ENCODE measurements at regions not wholly inside any gene's neighbourhood (a gene's known extent, or its start where the extent isn't known, plus 50 kb on each side); places are given as distances from the start of the nearest gene placed in this dataset.

GRCh38 chr12:123051556-123051955, 71.1 kb downstream of the ARL6IP4 start:
- TF ChIP-seq ZNF331 (CRISPR knock-in tag; IDR thresholded peaks at IDR 0.05; ENCODE audit: low read depth) (no peak), REST (IDR thresholded peaks at IDR 0.05; ENCODE audit: unreplicated experiment) (no peak), POLR2AphosphoS5 (IDR thresholded peaks at IDR 0.05; ENCODE audit: low read depth) (no peak), EZH2 (IDR thresholded peaks at IDR 0.05; ENCODE audit: low read depth, unreplicated experiment) (no peak), JUNB (IDR thresholded peaks at IDR 0.05; ENCODE audit: unreplicated experiment) (no peak), NANOG (IDR thresholded peaks at IDR 0.05; ENCODE audit: borderline replicate concordance) (no peak), CREB1 (CRISPR knock-in tag; IDR thresholded peaks at IDR 0.05; ENCODE audit: low read depth) (no peak)
- TF ChIP-seq, protein P1, sequence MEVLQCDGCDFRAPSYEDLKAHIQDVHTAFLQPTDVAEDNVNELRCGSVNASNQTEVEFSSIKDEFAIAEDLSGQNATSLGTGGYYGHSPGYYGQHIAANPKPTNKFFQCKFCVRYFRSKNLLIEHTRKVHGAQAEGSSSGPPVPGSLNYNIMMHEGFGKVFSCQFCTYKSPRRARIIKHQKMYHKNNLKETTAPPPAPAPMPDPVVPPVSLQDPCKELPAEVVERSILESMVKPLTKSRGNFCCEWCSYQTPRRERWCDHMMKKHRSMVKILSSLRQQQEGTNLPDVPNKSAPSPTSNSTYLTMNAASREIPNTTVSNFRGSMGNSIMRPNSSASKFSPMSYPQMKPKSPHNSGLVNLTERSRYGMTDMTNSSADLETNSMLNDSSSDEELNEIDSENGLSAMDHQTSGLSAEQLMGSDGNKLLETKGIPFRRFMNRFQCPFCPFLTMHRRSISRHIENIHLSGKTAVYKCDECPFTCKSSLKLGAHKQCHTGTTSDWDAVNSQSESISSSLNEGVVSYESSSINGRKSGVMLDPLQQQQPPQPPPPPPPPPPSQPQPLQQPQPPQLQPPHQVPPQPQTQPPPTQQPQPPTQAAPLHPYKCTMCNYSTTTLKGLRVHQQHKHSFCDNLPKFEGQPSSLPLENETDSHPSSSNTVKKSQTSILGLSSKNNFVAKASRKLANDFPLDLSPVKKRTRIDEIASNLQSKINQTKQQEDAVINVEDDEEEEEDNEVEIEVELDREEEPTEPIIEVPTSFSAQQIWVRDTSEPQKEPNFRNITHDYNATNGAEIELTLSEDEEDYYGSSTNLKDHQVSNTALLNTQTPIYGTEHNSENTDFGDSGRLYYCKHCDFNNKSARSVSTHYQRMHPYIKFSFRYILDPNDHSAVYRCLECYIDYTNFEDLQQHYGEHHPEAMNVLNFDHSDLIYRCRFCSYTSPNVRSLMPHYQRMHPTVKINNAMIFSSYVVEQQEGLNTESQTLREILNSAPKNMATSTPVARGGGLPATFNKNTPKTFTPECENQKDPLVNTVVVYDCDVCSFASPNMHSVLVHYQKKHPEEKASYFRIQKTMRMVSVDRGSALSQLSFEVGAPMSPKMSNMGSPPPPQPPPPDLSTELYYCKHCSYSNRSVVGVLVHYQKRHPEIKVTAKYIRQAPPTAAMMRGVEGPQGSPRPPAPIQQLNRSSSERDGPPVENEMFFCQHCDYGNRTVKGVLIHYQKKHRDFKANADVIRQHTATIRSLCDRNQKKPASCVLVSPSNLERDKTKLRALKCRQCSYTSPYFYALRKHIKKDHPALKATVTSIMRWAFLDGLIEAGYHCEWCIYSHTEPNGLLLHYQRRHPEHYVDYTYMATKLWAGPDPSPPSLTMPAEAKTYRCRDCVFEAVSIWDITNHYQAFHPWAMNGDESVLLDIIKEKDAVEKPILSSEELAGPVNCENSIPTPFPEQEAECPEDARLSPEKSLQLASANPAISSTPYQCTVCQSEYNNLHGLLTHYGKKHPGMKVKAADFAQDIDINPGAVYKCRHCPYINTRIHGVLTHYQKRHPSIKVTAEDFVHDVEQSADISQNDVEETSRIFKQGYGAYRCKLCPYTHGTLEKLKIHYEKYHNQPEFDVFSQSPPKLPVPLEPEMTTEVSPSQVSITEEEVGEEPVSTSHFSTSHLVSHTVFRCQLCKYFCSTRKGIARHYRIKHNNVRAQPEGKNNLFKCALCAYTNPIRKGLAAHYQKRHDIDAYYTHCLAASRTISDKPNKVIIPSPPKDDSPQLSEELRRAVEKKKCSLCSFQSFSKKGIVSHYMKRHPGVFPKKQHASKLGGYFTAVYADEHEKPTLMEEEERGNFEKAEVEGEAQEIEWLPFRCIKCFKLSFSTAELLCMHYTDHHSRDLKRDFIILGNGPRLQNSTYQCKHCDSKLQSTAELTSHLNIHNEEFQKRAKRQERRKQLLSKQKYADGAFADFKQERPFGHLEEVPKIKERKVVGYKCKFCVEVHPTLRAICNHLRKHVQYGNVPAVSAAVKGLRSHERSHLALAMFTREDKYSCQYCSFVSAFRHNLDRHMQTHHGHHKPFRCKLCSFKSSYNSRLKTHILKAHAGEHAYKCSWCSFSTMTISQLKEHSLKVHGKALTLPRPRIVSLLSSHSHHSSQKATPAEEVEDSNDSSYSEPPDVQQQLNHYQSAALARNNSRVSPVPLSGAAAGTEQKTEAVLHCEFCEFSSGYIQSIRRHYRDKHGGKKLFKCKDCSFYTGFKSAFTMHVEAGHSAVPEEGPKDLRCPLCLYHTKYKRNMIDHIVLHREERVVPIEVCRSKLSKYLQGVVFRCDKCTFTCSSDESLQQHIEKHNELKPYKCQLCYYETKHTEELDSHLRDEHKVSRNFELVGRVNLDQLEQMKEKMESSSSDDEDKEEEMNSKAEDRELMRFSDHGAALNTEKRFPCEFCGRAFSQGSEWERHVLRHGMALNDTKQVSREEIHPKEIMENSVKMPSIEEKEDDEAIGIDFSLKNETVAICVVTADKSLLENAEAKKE (CRISPR knock-in tag; IDR thresholded peaks at IDR 0.05): no peak
- no peak overlapping the region for H3K27ac Mint-ChIP-seq
- no peak overlapping the region for H2AFZ ChIP-seq
- no peaks in the 10 kb centered on the region for H3F3A ChIP-seq (replicated peaks; ENCODE audit: low read depth)
- H4K20me1 ChIP-seq (replicated peaks; ENCODE audit: insufficient read depth): no peaks in the 10 kb centered on the region
- no peak for ATAC-seq
- no peak overlapping the region for H3K4me3 ChIP-seq
- no peaks in the 10 kb centered on the region for H3K79me2 ChIP-seq (replicated peaks; ENCODE audit: insufficient read depth)
- H3K36me3 Mint-ChIP-seq (ENCODE audit: low read depth): no peaks in the 10 kb centered on the region
- H3K9me3 Mint-ChIP-seq: no peaks in the 10 kb centered on the region
- no peaks in the 10 kb centered on the region for H3K36me3 ChIP-seq (ENCODE audit: insufficient read depth)
- H3K4me1 Mint-ChIP-seq: no peaks in the 10 kb centered on the region
- H3K4me1 ChIP-seq (ENCODE audit: insufficient read depth): no peaks in the 10 kb centered on the region
- no peak overlapping the region for H3K4me3 Mint-ChIP-seq
- H3K4me2 ChIP-seq: no peak overlapping the region
- no peak overlapping the region for H3K27ac ChIP-seq (ENCODE audit: low read depth)
- no peak for DNase-seq (ENCODE audit: low spot score)
- H3K27me3 ChIP-seq (ENCODE audit: insufficient read depth): no peaks in the 10 kb centered on the region
- H3K27me3 Mint-ChIP-seq (ENCODE audit: insufficient read depth, low read depth, poor library complexity): peaks cover 5% of the 10 kb centered on the region
- H3K9me2 ChIP-seq (ENCODE audit: insufficient read depth): no peaks in the 10 kb centered on the region
